Endothelial cell of umbilical vein (primary cell): ENCODE measurements at regions not wholly inside any gene's neighbourhood (a gene's known extent, or its start where the extent isn't known, plus 50 kb on each side); places are given as distances from the start of the nearest gene placed in this dataset.

Experiments used
- BruUV-seq: library from RNA; stranded (reverse); fragments of 400-500 nt; replicated peaks from 2 replicates; lab custom pipeline; 2021; lab: Mats Ljungman, UMichigan
- CTCF ChIA-PET: fragments of 300-600, 350-600 bp; sonication (Branson Sonifier 250); formaldehyde crosslinking; loops from one replicate; lab custom pipeline; 2021; ENCODE audit warnings: antibody characterized with exemption, inconsistent platforms; lab: Charles Lee
- POLR2A ChIA-PET: fragments of 300-600, 350-600 bp; sonication (Branson Sonifier 250); formaldehyde crosslinking; loops from one replicate; lab custom pipeline; 2021; ENCODE audit warnings: antibody characterized with exemption, inconsistent platforms; lab: Charles Lee
- DNase-seq: peaks from one replicate; pipeline ENCODE4 v3.0.0-alpha.2; 2011; ENCODE audit warnings: low read depth, low spot score
- FAIRE-seq: peaks from 2 replicates; lab custom pipeline; 2011; peaks lifted over from hg19 to GRCh38; lab: Jason Lieb, UNC
- H2AFZ ChIP-seq: 2 replicates; pipeline ENCODE4 v1.6.0; 2012; ENCODE audit warnings: low read depth, low read length, control low read depth, inconsistent platforms
- H3K27ac ChIP-seq: 2 replicates; pipeline ENCODE4 v1.5.1; 2011; ENCODE audit warnings: low read depth, mild to moderate bottlenecking, control low read depth, low read length, moderate library complexity; ENCODE audit not compliant: insufficient read depth
- H3K27me3 ChIP-seq, 2 experiments: 2 replicates each; pipeline versions ENCODE4 v1.6.0 to v1.6.1; 2011; ENCODE audit warnings: low read length in 2 of 2, mixed read lengths in 1 of 2; ENCODE audit not compliant: control insufficient read depth in 2 of 2, insufficient read depth in 2 of 2
- H3K36me3 ChIP-seq, 2 experiments: 2 replicates in 1 of 2; 3 replicates in 1 of 2; pipeline ENCODE4 v1.5.1; 2011; ENCODE audit warnings: low read length in 2 of 2, mild to moderate bottlenecking in 1 of 2, moderate library complexity in 1 of 2; ENCODE audit not compliant: control insufficient read depth in 2 of 2, insufficient read depth in 2 of 2; ENCODE audit errors: extremely low read depth in 1 of 2
- H3K4me1 ChIP-seq: 3 replicates; pipeline ENCODE4 v1.5.1; 2011; ENCODE audit warnings: mild to moderate bottlenecking, low read length; ENCODE audit not compliant: control insufficient read depth, insufficient read depth; ENCODE audit errors: extremely low read depth
- H3K4me2 ChIP-seq: 2 replicates; pipeline ENCODE4 v1.6.1; 2011; ENCODE audit warnings: low read length, control low read depth, mixed read lengths; ENCODE audit not compliant: insufficient read depth
- H3K4me3 ChIP-seq, 3 experiments: fragments of 200-600 bp in 1 of 3; sonication (generic), shearing (Covaris generic) in 1 of 3; replicated peaks in 1 of 3; 2 replicates each; pipeline ENCODE4 v1.5.1; 2011 to 2016; ENCODE audit warnings: control low read depth in 3 of 3, low read length in 3 of 3, mild to moderate bottlenecking in 2 of 3, inconsistent platforms in 1 of 3, low read depth in 1 of 3, moderate library complexity in 1 of 3; ENCODE audit not compliant: insufficient read depth in 1 of 3
- H3K79me2 ChIP-seq: 2 replicates; pipeline ENCODE4 v1.6.0; 2012; ENCODE audit warnings: low read length, inconsistent platforms; ENCODE audit not compliant: control insufficient read depth, insufficient read depth
- H3K9ac ChIP-seq: replicated peaks from 2 replicates; pipeline ENCODE3; 2011; ENCODE audit warnings: low read length, control low read depth; ENCODE audit not compliant: insufficient read depth; ENCODE audit errors: extremely low read depth
- H3K9me1 ChIP-seq: replicated peaks from 3 replicates; pipeline ENCODE4 v1.6.0; 2011; ENCODE audit warnings: mild to moderate bottlenecking, low read length; ENCODE audit not compliant: control insufficient read depth, insufficient read depth; ENCODE audit errors: extremely low read depth
- H3K9me3 ChIP-seq: replicated peaks from 2 replicates; pipeline ENCODE4 v1.5.1; 2012; ENCODE audit warnings: low read length, inconsistent platforms; ENCODE audit not compliant: control insufficient read depth, insufficient read depth
- H4K20me1 ChIP-seq: replicated peaks from 2 replicates; pipeline ENCODE3; 2011; ENCODE audit warnings: mild to moderate bottlenecking, low read length; ENCODE audit not compliant: control insufficient read depth, insufficient read depth; ENCODE audit errors: extremely low read depth
- CTCF ChIP-seq, 2 donors: IDR thresholded peaks; 1 replicate in 1 of 2; 2 replicates in 1 of 2; pipeline ENCODE4 v1.5.1; 2011; ENCODE audit warnings: low read length in 2 of 2, mild to moderate bottlenecking in 2 of 2, moderate library complexity in 2 of 2, control low read depth in 1 of 2, inconsistent platforms in 1 of 2, low read depth in 1 of 2; ENCODE audit not compliant: insufficient read depth in 1 of 2; ENCODE audit errors: extremely low read depth in 1 of 2
- EZH2 ChIP-seq: IDR thresholded peaks from 2 replicates; pipeline ENCODE4 v1.6.1; 2012; ENCODE audit warnings: borderline replicate concordance, low read depth, mild to moderate bottlenecking, moderate library complexity, low read length, inconsistent platforms; ENCODE audit not compliant: severe bottlenecking
- FOS ChIP-seq: IDR thresholded peaks from 2 replicates; pipeline ENCODE4 v1.6.1; 2011; ENCODE audit warnings: mild to moderate bottlenecking, low read length, moderate library complexity, borderline replicate concordance; ENCODE audit not compliant: insufficient read depth
- GATA2 ChIP-seq: IDR thresholded peaks from 2 replicates; pipeline ENCODE4 v1.7.0; 2011; ENCODE audit warnings: low read depth, mild to moderate bottlenecking, moderate library complexity, mixed read lengths, low read length; ENCODE audit not compliant: insufficient read length, insufficient read depth
- JUN ChIP-seq: IDR thresholded peaks from 2 replicates; pipeline ENCODE4 v1.6.1; 2011; ENCODE audit warnings: borderline replicate concordance, low read depth; ENCODE audit not compliant: insufficient read length, insufficient read depth
- MAX ChIP-seq: IDR thresholded peaks from 2 replicates; pipeline ENCODE4 v1.6.1; 2011; ENCODE audit not compliant: insufficient read depth, insufficient read length
- MYC ChIP-seq: IDR thresholded peaks from one replicate; pipeline ENCODE4 v1.6.1; 2011; ENCODE audit warnings: mild to moderate bottlenecking, low read depth, low read length
- POLR2A ChIP-seq: IDR thresholded peaks from 2 replicates; pipeline ENCODE4 v1.6.1; 2012; ENCODE audit warnings: low read depth, mild to moderate bottlenecking, control low read depth, low read length
- POLR2AphosphoS5 ChIP-seq: IDR thresholded peaks from 2 replicates; pipeline ENCODE4 v1.6.1; 2012; ENCODE audit warnings: low read depth, mild to moderate bottlenecking, control low read depth, low read length, moderate library complexity; ENCODE audit not compliant: insufficient read depth
- dilution Hi-C: fragments of 300-500 bp; cut with MboI; formaldehyde crosslinking; loops from one replicate; pipeline ENCODE4 v1.15.0; 2019; ENCODE audit warnings: low sequenced_read_pairs; ENCODE audit not compliant: extremely low pct_ligation_motif_present
- intact Hi-C: fragments of 100-400 bp; cut with micrococcal nuclease; formaldehyde crosslinking; loops from one replicate; pipeline ENCODE4 v1.10.0; 2022

GRCh38 chr2:64342195-64343099, 111.5 kb upstream of the LGALSL start:
- intact Hi-C loops = no loop called here
- H3K4me3 ChIP-seq = no peak overlapping the region
- peaks cover 14 to 15% of the 10 kb centered on the region in 2 experiments for H3K27me3 ChIP-seq
- H3K27ac ChIP-seq = no peak overlapping the region
- no peak for FAIRE-seq
- dilution Hi-C loops = no loop called here
- H3K9ac ChIP-seq = no peak overlapping the region
- no peaks in the 10 kb centered on the region for H3K4me1 ChIP-seq
- no peak overlapping the region for H2AFZ ChIP-seq
- DNase-seq = no peak
- TF ChIP-seq EZH2 (no peak), FOS (no peak), MAX (no peak), POLR2AphosphoS5 (no peak), GATA2 (no peak), POLR2A (no peak), JUN (no peak), MYC (no peak), CTCF (IDR thresholded peaks at IDR 0.05; ENCODE audit: extremely low read depth in 1 of 2, insufficient read depth in 1 of 2, low read depth in 1 of 2, low read length in 2 of 2) (no peak)
- no peak overlapping the region for H3K4me2 ChIP-seq
- no peaks in the 10 kb centered on the region for H3K9me3 ChIP-seq
- H3K36me3 ChIP-seq = no peaks in the 10 kb centered on the region
- ChIA-PET POLR2A (no interaction called here), CTCF (interaction anchor here (1.2 kb wide), 1 partner anchor 12 kb away, joined by 4 read pairs; no protein-coding TSS in a partner anchor)
- BruUV-seq = no TSS peak
- H3K79me2 ChIP-seq = no peaks in the 10 kb centered on the region
- no peaks in the 10 kb centered on the region for H3K9me1 ChIP-seq
- H4K20me1 ChIP-seq = no peaks in the 10 kb centered on the region
